ENCODE measurements at regions not wholly inside any gene's neighbourhood (a gene's known extent, or its start where the extent isn't known, plus 50 kb on each side); places are given as distances from the start of the nearest gene placed in this dataset.

DNA sequence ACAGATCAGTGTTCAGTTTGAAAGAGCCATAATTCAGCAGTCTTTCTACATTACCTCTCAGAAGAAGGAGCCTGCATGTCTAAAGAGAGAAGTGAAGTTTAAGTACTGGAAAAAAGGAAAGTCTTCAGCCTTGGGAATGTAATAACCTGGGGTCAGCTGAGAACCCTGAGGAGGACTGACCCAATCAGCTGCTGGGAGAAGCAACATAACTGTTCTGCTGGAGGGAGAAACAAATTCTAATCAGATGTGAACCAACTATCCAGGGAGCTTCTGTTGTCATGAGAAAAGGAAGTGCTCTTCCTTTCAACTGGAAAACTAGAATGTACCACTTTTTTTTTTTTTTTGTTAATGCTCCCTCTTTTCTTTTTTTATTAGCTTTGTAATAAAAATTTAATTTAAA lies 64.5 kb upstream of the PDE5A start:
- intact Hi-C loops (cut with micrococcal nuclease) (loop anchor here (2.0 kb wide), 2 partner anchors 42 to 64 kb away; partner anchors contain the start of gene PDE5A), in situ Hi-C loops (cut with MboI; ENCODE audit: low sequenced_read_pairs) (no loop called here), dilution Hi-C loops (cut with HindIII; ENCODE audit: low sequenced_read_pairs, unreplicated experiment) (no loop called here)
- no peaks in the 10 kb centered on the region for H3K27me3 ChIP-seq (ENCODE audit: control insufficient read depth, insufficient read depth, low read length)
- no peaks in the 10 kb centered on the region for H4K20me1 ChIP-seq (ENCODE audit: insufficient read depth, low read length)
- POLR2A ChIA-PET (ENCODE audit: unreplicated experiment) = interaction anchor here (0.6 to 0.9 kb wide), 3 partner anchors 24 to 64 kb away, joined by 3 to 5 read pairs (median 4); partner anchors contain the start of gene PDE5A
- 0 out of 4 replicates have a peak, but pooled peaks cover 0 to 4% of the 10 kb centered on the region in 2 experiments for H3K79me1 ChIP-seq (ENCODE audit: low read depth in 1 of 2, low read length in 2 of 2)
- peak overlapping the region; percentile 38 to 96; a peak in 3 of 4 replicates for H4K8ac ChIP-seq (ENCODE audit: low read depth in 2 of 2, low read length in 2 of 2)
- peaks cover 9% of the 10 kb centered on the region for H3K4me1 ChIP-seq (ENCODE audit: control insufficient read depth, insufficient read depth, low read length)
- H2BK20ac ChIP-seq (ENCODE audit: low read depth, low read length) = peak overlapping the region; percentile 99
- no peak for TF ChIP-seq RFX5 (IDR thresholded peaks at IDR 0.05; ENCODE audit: low read depth, low read length)
- TF ChIP-seq, protein P1, sequence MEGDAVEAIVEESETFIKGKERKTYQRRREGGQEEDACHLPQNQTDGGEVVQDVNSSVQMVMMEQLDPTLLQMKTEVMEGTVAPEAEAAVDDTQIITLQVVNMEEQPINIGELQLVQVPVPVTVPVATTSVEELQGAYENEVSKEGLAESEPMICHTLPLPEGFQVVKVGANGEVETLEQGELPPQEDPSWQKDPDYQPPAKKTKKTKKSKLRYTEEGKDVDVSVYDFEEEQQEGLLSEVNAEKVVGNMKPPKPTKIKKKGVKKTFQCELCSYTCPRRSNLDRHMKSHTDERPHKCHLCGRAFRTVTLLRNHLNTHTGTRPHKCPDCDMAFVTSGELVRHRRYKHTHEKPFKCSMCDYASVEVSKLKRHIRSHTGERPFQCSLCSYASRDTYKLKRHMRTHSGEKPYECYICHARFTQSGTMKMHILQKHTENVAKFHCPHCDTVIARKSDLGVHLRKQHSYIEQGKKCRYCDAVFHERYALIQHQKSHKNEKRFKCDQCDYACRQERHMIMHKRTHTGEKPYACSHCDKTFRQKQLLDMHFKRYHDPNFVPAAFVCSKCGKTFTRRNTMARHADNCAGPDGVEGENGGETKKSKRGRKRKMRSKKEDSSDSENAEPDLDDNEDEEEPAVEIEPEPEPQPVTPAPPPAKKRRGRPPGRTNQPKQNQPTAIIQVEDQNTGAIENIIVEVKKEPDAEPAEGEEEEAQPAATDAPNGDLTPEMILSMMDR (conservative IDR thresholded peaks at IDR 0.05; ENCODE audit: low read depth, low read length) = no peak
- no peak for TF ChIP-seq RAD21 (IDR thresholded peaks at IDR 0.05; ENCODE audit: low read length)
- TF ChIP-seq MXI1 (IDR thresholded peaks at IDR 0.05; ENCODE audit: borderline replicate concordance, low read depth, low read length) = no peak
- no peak for TF ChIP-seq POLR2A (IDR thresholded peaks at IDR 0.05; ENCODE audit: low read depth, low read length)
- TF ChIP-seq MAFK (IDR thresholded peaks at IDR 0.05; ENCODE audit: low read depth, low read length) = no peak
- TF ChIP-seq NFE2L2 (IDR thresholded peaks at IDR 0.05; ENCODE audit: low read depth, low read length) = no peak
- no peak for TF ChIP-seq MAZ (IDR thresholded peaks at IDR 0.05; ENCODE audit: borderline replicate concordance, low read depth, low read length)
- TF ChIP-seq CHD1 (IDR thresholded peaks at IDR 0.05; ENCODE audit: low read depth, low read length) = no peak
- no peak for TF ChIP-seq FOS (IDR thresholded peaks at IDR 0.05; ENCODE audit: low read depth, low read length)
- no peak for TF ChIP-seq CEBPB (IDR thresholded peaks at IDR 0.05; ENCODE audit: low read depth, low read length)
- TF ChIP-seq RCOR1 (IDR thresholded peaks at IDR 0.05; ENCODE audit: insufficient replicate concordance, low read length) = no peak
- no peak overlapping the region for H3K4me3 ChIP-seq (ENCODE audit: insufficient read depth, low read depth, low read length)
- CTCF ChIA-PET = interaction anchor here (0.6 to 0.8 kb wide), 4 partner anchors 40 to 856 kb away, joined by 4 to 9 read pairs (median 5); partner anchors contain the start of gene PDE5A
- peak overlapping the region; percentile 95; the same call in 1 of the 2 replicates for H3K23ac ChIP-seq (ENCODE audit: low read depth, low read length)
- H2BK5ac ChIP-seq (ENCODE audit: low read depth, low read length, poor library complexity, severe bottlenecking) = peak overlapping the region; percentile 76
- DNase-seq (peak; percentile 55), ATAC-seq (ENCODE audit: low read depth) (peak; percentile 56)
- H4K5ac ChIP-seq (ENCODE audit: low read depth, low read length) = peak overlapping the region; percentile 77
- H3K36me3 ChIP-seq (ENCODE audit: control insufficient read depth, insufficient read depth, low read length) = no peaks in the 10 kb centered on the region
- H4K91ac ChIP-seq (ENCODE audit: insufficient read depth, low read depth, low read length) = peak overlapping the region; percentile 96
- H2BK15ac ChIP-seq (ENCODE audit: low read depth, low read length) = peak overlapping the region; percentile 78; the same call in 1 of the 3 replicates
- H3K4me2 ChIP-seq (ENCODE audit: low read depth, low read length) = peak overlapping the region; percentile 68
- peak overlapping the region; percentile 97 for H3K14ac ChIP-seq (replicated peaks; ENCODE audit: low read depth, low read length)
- peak overlapping the region; percentile 84 for H2AFZ ChIP-seq (replicated peaks; ENCODE audit: low read length, poor library complexity)
- peak overlapping the region; percentile 57; the same call in 1 of the 2 replicates for H3K56ac ChIP-seq (ENCODE audit: extremely low read depth, insufficient read depth, low read length)
- no TSS peak for BruUV-seq (replicated peaks)
- peak overlapping the region; percentile 71 for H2AK9ac ChIP-seq (replicated peaks; ENCODE audit: low read depth, low read length, poor library complexity)
- no peaks in the 10 kb centered on the region for H3K9me3 ChIP-seq (ENCODE audit: control insufficient read depth, insufficient read depth, low read length)
- H3K18ac ChIP-seq (ENCODE audit: low read depth, low read length) = peak overlapping the region; percentile 90
- H3K9me1 ChIP-seq (ENCODE audit: insufficient read depth, low read length) = peaks cover 4% of the 10 kb centered on the region; the same call in 1 of the 2 replicates
- peak overlapping the region; percentile 96 for H2BK120ac ChIP-seq (ENCODE audit: low read depth, low read length)
- H3K9ac ChIP-seq (ENCODE audit: low read depth, low read length) = peak overlapping the region; percentile 50
- peak overlapping the region; percentile 92; the same call in 1 of the 2 replicates for H3K4ac ChIP-seq (ENCODE audit: low read depth, low read length)
- H3K27ac ChIP-seq (ENCODE audit: insufficient read depth, low read length) = peak overlapping the region; percentile 60; the same call in 1 of the 2 replicates
- H2AK5ac ChIP-seq (ENCODE audit: low read depth, low read length) = no peak overlapping the region
